ENCODE measurements at regions not wholly inside any gene's neighbourhood (a gene's known extent, or its start where the extent isn't known, plus 50 kb on each side); places are given as distances from the start of the nearest gene placed in this dataset.
"Not testable (repeated sequence)": the region's sequence is repeated elsewhere in the genome, so short reads cannot be mapped to it uniquely, and the experiment has no call there.

DNA sequence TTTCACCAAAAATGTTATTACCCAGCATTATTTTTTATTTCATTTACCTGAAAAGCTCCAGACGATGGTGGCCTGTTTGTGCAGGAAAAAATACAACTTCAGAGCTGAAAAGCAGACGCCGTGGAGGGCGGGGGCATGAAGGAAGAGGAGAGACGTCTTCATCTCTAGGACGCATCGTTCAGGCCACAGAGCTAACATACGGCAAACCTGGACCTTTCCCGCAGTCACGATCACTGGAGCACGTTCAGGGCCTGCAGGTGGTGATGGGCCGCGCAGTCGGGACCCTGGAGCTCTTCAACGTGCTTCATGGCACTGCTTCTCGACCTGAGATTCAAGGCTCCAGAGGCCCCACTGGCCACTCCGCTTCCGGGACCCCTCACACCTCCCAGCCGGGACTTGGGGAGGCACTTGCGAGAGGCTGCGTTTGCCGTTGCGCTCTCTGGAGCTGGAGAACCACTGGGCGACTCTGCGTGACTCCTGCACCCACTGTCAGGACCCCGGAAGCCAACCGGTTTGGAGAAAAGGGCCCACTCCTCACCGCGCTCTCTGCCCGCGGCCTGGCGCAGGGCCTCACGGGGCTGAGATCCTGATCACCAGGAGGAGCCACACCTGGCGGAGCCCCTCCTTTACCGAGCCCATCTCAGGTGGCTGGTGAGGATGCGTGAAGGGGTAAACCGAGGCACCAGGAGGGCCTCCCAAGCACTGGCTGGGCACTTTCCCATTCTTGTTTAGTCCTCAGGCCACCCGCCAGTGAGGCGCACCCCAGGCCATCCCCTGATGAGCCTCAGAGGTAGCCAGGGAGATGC lies 164.4 kb upstream of the AFDN start:
- ATAC-seq (no peak), DNase-seq (no peak)

DNA sequence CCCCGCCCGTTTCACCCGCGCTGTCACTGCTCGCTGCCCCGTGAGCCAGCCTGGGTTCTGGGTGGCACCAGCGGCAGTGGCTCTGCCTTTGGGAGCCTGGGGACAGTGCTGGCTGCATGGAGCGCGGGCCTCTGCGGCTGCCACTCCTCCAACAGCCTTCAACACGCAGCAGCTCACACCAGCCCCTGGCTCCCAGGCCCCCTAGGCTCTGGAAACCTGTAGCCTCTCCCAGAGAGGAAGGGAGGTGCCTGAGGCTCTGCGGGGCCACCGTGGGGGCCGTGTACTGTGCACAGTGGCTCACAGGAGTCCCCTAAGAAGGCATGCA lies 163.9 kb upstream of the AFDN start:
- ATAC-seq (no peak), DNase-seq (no peak)

DNA sequence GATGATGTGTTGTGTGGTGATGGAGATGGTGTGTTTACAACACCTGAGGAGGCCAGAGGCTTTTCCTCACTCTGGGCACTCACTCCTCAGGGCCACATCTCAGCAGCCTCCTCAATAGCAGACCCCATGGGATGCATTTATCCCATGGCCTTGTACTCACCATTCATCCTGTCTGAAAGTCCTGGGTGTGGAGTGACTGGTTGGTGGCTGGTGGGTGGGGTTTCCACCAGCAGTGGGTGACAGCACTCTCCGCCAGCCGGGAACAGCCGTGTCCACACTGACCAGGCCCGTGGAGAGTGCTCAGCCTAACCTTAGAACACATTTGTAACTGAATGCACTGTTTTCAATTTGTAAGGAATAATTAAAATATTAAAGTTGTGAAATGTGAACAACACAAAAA lies 163.4 kb upstream of the AFDN start:
- ATAC-seq (no peak), DNase-seq (no peak)

DNA sequence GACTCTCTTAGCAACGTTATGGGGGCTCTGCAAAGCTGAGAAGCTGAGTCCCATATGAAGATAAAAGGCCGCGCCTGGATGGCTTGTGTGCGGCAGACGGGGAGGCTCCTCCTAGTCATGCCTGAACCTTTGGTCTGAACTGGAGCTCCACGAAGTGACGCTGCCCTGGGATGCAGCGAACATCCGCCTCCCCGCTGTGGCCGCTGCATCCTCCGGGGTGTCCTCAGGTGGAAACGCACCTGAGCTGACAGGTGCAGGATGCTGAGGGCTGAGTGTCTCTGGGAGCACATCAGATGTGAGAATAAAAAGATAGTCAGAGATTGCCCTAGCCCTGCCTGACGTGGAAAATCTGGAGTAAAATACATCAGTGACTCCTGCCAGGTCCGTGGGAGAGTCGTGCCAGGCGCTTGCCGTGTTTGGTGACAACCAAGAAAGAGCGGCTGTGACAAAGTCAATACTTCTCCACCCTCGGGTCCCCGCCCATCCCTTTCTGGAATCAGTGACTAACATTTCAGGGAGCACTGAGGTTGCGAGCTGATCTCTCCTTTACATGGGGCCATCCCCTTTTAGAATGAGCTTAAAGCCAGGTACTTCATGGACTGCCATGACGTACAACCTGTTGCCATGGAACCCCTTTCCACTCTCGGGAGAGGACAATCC lies 162.8 kb upstream of the AFDN start:
- ATAC-seq (no peak), DNase-seq (no peak)

DNA sequence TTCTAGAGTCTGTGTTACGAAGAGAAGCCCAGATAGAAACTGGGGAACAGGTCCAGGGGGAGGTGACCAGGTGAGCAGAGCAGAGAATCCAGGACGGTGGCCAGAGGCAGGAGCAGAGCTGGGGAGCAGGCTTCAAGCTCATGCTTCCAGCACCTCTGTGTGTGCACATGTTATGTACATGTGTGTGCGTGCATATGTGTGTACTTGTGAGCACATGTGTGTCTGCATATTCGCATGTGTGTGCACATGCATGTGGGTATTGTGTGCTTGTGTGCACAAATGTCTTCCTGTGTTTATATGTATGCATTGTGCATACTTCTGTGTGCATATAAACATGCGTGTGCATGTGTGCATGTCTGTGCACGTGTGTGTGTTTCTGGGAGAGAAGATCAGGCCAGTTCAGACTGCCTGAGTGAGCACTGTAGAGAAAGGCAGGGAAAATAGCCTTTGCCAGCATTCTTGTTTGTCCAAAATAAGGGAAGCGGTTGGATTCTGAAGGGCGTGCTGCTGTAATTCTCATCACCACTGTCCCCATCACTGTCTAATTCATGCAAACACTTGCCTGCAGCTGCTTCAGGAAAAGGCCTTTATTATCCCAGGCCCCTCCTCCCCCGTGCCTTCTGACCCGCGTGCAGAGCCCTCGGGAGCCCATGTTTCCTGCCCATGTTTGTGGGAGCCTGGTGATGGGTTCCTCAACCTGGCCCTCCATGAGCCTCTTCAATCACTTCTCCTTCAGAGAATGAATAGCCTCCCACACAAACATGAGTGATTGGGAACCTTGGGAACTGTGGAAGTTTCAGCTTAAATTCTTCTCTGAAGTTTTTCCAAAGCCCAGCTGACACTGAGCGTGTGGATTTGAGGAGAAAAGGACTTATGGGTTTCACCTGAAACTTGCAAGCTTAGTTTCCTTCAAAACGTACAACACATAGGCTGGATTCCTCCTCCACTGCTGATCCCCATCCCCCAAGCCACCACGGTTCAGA lies 161.7 kb upstream of the AFDN start:
- ATAC-seq (no peak), DNase-seq (no peak)

DNA sequence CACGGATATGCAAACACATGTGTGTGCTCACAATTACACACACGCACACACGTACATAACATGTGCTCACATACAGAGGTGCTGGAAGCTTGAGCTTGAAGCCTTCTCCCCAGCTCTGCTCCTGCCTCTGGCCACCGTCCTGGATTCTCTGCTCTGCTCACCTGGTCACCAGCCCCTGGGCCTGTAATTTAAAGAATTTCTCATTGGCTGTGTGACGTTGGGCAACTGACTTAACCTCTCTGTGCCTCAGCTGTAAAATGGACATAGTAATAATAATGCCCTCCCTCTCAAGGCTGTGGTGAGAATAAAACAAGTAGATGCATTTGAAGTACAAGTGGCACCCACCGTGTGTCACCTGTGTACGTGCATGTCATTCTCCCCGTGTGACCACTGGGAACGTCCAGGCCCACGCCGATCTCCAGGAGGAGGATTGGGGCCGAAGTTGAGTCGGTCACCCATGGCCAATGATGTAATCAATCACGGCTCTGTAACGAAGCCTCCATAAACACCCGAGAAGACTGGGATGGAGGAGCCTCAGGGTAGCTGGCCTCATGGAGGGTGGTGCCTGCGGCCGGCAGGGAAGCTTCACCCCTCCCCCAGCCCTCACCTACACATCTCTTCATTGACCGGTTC lies 160.9 kb upstream of the AFDN start:
- DNase-seq: no peak
- no peak for ATAC-seq

DNA sequence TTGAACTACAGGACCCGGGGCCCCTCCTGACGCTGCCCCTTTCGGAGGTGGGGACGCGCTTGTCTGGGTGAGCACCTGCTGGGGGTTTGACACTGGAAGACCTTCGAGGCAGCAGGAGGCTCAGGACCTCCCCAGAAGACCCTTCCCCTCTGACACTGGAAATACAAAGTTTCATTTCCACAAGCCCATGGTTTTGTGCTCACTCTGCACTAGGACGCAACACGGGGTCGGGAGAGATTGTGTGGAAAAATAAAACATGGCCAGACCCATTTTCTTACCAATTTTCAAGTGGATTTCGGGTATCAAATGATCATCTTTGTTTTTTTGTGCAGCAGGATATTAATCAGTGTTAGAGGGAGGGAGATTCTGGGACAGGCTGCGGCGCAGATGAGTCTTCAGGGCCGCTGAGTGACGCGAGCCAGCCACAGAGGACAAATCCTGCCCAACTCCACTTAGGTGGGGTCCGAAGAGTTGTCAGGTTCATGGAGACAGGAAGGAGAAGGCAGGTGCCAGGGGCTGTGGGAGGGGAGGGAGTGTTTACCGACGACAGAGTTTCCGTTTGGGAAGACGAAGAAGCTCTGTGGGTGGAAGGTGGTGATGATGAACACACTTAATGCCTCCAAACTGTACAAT lies 160.0 kb upstream of the AFDN start:
- ATAC-seq (no peak), DNase-seq (no peak)

DNA sequence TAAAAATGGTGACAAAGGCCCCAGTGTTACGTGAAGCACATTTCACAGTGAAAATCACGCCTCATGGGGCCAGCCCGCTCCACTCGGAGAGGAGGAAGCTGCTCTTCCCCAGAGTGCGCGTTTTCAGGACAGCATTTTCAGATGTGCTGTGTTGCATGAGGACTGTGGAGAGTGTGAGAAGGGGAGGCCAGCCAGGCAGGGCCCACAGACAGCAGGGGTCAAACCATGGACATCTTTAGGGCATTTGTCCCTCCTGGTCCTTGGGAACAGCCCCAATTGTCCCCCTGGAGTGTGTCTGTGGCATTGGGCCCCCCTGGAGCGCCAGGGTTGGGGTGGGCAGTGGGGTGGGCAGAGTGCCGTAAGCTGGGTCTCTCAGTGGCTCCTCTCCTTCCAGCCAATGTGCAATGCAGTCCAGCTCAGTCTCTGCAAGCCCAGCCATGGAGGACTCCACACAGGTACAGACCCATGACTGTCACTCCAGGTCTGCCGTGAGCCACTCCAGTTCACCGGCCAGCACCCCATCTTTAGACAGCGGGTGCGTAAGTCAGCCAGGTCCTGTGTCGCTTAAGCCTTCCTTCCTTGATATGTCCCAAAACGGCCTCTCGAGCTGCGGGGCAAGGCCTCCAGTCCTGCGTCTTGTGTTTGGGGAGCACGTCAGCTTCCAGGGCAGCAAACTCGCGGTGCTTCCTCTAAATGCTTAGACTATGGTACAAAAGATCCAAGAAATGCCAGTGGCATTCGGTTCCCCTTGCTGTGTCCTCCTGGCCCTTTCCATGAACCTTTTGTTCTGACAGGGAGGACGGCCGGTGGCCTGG lies 159.3 kb upstream of the AFDN start:
- ATAC-seq: no peak
- no peak for DNase-seq

DNA sequence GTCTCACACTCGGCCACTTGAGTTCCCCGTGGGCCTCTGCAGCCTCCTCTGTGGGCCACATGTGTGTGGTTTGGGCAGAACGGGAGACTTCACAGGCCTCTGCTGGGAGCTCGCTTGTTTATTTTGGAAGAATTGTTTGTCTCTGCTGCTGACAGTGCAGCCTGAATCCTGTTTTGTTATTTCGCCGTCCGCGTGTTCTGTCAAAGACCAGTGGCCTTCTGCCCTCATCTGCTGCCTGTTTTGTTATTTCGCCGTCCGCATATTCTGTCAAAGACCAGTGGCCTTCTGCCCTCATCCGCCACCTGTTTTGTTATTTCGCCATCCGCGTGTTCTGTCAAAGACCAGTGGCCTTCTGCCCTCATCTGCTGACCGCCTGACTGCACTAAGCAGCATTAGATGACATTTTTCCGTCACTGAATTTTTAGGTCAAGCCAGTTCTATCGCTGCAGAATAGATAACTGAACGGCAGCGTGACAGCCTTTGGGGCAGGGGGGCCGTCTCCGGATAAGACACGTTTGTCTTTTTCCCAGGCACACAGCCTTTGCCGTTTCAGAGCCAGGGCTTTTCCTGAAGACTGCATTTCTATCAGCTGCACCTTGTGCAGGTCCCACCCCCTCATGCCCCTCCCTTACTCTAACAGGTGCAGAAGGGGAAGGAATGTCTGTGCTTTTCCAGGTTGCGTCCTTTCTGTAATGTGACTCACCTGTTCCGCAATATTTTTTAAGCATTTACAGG lies 158.5 kb upstream of the AFDN start:
- no peak for DNase-seq
- no peak for ATAC-seq

DNA sequence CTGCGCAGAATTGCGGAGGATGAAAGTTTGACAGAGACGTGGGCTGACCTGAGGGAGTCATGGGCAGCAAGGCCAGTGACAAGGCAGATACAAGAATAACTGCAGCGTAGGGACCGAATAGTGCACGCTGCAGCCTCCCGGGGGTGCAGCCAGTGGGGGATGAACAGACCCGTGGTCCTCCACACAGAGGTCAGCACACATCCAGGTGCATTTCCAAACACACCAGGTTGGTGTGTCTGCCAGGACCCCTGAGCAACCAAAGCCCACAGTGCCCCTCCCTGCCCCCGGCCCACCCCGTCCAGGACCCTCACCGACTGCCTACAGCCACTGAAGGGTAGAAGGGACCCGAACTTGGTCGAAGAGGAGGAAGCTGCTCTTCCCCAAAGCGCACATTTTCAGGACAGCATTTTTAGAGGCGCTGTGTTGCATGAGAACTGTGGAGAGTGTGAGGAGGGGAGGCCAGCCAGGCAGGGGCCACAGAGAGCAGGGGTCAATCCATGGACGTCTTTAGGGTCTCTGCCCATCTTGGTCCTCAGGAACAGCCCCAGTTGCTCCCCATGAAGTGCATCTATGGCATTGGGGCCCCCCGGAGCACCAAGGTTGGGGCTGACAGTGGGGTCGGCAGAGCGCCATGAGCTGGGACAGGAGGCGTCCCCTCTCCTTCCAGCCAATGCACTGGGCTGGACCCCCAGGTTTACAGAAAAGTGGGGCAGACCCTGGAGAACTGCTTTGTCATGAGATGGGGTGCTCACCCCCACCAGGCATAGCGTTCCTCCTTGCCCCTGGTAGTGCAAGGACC lies 157.8 kb upstream of the AFDN start:
- no peak for DNase-seq
- no peak for ATAC-seq

DNA sequence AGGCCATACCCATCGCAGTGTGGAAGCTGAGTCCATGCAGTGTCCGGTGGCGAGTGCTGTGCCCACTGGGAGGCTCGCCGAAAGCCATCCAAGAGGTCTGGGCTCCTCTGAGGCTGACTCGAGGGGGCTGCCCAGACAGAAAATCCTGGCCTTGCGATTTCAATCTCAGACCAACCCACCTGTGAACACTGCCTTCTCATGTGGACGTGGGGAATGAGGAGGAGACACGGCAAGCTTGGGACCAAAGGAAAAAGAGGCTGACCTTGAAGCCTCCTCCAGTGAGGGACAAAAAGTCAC lies 157.2 kb upstream of the AFDN start:
- ATAC-seq: no peak

DNA sequence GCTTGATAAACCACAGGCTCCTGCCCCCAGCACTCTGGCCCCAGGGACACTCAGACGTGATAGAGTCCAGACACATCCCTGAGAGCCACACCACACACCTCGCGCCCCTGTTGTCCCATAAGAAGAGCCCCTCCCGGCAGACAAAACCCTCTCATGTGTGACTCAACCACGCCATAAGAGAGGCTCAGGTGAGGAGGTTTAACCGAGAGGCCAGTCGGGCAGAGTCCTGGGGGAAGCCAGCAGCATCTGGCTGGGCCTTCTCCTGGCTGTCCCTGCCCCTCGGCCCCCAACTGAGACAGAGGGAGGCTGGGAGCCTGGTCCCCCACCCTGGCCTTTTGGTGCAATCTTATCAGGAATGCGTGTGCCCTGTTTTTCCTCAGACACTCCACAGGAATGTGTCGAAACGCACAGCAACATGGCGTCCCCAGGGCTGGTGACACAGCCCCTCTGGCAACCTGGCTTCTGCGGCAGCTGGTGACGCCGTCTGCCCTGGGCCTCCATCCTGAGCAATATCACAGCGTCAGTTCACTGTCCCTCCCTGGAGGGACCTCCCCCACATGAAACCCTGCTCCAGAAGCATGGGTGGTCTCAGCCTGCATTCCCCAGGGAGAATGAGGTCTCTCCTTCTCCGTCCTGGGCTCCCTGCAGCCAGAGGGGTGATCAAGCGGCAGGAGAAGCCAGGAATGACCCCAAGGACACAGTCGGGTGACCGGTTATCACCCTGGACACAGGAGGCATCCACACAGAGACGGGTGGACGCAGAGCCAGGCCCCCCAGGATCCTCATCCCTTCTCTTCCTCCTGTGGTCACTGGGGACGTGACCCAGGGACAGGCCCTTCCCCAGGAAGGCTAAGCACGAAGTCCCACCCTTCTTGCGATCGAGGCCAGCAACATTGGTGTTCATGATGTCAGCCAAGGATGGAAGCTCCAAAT lies 156.6 kb upstream of the AFDN start:
- DNase-seq (no peak), ATAC-seq (no peak)

More for the DNA sequence above, 157.2 kb upstream of the AFDN start:
- no peak for DNase-seq

DNA sequence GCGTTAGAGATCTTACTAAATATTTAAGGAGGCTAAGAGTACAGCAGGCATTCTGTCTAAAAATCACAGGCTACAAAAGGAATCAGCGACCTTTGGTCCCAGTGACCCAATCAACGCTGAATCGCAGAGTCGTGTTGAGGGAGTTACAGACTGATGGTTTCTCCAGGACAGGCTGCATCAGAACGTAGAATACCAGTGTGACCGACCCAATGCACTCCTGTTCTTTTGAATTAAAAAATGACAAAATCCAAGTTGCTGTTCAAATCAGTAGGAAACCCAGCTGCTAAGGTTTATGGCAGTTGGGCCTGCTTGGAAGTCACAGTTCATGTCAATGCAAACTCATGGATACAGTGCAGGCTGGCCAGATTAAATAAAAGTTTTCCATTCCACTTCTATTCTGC lies 155.8 kb upstream of the AFDN start:
- ATAC-seq (no peak), DNase-seq (no peak)

DNA sequence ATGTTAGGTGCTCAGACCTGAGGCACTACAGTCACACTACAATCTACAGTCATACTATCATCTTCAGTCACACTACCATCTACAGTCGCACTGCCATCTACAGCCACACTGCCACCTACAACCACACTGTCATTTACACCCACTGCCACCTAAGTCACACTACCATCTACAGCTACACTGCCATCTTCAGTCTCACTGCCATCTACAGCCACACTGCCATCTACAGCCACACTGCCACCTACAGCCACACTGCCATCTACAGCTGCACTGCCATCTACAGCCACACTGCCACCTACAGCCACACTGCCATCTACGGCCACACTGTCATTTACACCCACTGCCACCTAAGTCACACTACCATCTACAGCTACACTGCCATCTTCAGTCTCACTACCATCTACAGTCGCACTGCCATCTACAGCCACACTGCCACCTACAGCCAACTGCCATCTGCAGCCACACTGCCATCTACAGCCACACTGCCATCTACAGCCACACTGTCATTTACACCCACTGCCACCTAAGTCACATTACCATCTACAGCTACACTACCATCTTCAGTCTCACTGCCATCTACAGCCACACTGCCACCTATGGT lies 155.2 kb upstream of the AFDN start:
- not testable (repeated sequence) for DNase-seq, ATAC-seq

DNA sequence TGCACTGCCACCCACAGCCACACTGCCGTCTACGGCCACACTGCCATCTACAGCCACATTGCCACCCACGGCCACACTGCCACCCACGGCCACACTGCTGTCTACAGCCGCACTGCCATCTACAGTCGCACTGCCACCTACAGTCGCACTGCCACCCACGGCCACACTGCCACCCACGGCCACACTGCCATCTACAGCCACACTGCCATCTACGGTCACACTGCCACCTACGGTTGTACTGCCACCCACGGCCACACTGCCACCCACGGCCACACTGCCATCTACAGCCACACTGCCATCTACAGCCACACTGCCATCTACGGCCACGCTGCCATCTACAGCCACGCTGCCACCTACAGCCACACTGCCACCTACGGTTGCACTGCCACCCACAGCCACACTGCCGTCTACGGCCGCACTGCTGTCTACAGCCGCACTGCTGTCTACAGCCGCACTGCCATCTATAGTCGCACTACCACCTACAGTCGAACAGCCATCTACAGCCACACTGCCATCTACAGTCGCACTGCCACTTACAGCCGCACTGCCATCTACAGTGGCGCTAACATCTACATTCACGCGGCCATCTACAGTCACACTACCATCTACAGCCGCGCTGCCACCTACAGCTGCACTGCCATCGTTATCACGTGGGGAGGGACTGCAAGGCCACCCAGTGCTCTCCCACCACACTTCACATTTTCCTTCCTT lies 154.6 kb upstream of the AFDN start:
- ATAC-seq (no peak), DNase-seq (no peak)

DNA sequence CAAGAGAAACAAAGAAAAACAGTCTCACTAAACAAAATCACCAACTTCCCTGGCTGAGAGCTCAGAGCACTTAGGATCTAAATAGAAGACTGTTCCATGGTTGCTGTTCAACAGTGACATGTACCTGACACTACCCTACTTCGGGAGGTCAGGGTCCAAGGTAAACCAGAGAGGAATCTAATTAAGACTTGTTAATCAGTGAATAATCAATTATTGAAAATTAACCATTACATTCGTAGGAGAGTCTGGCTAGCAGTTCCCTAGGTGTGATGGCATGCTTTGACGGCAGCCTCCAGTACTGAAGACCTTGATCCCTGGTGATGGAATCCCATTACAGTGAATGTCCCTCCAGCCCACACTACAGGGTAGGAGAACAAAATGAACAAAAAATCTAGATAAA lies 154.0 kb upstream of the AFDN start:
- ATAC-seq (no peak), DNase-seq (no peak)

DNA sequence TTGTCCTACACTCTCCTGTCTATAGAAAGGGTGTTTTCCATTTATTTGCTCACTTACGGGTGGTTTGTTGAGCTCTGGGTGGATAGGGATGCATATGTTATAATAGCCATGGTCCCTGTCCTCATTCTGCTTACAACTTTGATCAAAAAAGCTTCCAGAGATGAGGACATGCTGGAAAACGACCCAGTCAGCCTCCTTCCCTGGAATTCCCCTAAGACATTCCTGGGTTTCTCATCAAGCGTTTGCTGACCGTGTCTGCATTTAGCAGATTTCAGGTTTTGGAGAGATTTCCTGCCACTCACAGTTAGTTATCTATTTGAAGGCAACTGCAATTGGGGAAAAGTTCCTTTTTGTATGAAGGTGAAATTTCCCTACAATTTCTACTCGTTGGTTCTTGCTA lies 152.8 kb upstream of the AFDN start:
- DNase-seq (no peak), ATAC-seq (no peak)

DNA sequence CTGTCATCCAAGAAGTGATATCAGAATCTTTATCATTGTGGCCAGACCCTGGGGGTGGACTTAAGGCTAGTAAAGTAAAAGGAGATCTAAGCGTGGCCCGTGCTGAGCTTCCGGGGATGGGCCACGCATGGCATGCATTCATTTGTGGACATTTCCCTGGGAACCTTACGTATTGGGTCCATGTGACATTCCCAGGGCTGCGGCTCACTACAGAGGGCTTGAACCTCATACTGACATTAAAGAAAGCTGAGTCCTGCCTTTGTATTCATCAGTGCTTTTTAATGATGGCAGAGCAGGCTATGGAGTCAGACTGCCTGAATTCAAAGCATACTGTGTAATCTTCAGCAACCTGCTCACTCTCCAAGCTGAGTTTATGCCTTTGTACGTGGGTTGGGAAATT lies 152.2 kb upstream of the AFDN start:
- no peak for DNase-seq
- ATAC-seq: no peak

Data from stimulated activated naive CD8-positive, alpha-beta T cell treated with anti-CD3 and anti-CD28 coated beads, Interleukin-15, Interleukin-2, amounts not matched to agents 100 U/mL and 50 U/mL, for 24 hours (primary cell).